Activated CD8-positive, alpha-beta memory T cell treated with anti-CD3 and anti-CD28 coated beads, Interleukin-2, amount 50 U/mL, for 4 hours (primary cell): ENCODE measurements at regions not wholly inside any gene's neighbourhood (a gene's known extent, or its start where the extent isn't known, plus 50 kb on each side); places are given as distances from the start of the nearest gene placed in this dataset.
"Not testable (repeated sequence)": the region's sequence is repeated elsewhere in the genome, so short reads cannot be mapped to it uniquely, and the experiment has no call there.

ENCODE experiments used
- DNase-seq: peaks from one replicate; pipeline ENCODE4 v3.0.0-alpha.2; 2020

GRCh38 chr17:30609682-30610081, 132.5 kb downstream of the GOSR1 start:
- not testable (repeated sequence) for DNase-seq

- DNase-seq = no peak
These were observed 128.3 kb downstream of the GOSR1 start for GRCh38 chr17:30605523-30605922.

GRCh38 chr17:30605027-30605426, 127.8 kb downstream of the GOSR1 start:
- no peak for DNase-seq

- not testable (repeated sequence) for DNase-seq
These were observed 125.2 kb downstream of the GOSR1 start for GRCh38 chr17:30602396-30602795.

- DNase-seq = not testable (repeated sequence)
These were observed 124.8 kb downstream of the GOSR1 start for GRCh38 chr17:30601984-30602383.

- no peak for DNase-seq
These were observed 123.8 kb downstream of the GOSR1 start for GRCh38 chr17:30600830-30601494.

- peak; percentile 55 for DNase-seq
These were observed 123.0 kb downstream of the GOSR1 start for GRCh38 chr17:30600060-30600829.

GRCh38 chr17:30599428-30600059, 122.3 kb downstream of the GOSR1 start:
- DNase-seq = no peak

GRCh38 chr17:30597776-30598288, 120.6 kb downstream of the GOSR1 start:
- DNase-seq = no peak

GRCh38 chr17:30596948-30597775, 120.0 kb downstream of the GOSR1 start:
- not testable (repeated sequence) for DNase-seq

GRCh38 chr17:30594953-30595371, 117.8 kb downstream of the GOSR1 start:
- DNase-seq = not testable (repeated sequence)

GRCh38 chr17:30594223-30594952, 117.2 kb downstream of the GOSR1 start:
- DNase-seq = no peak

- no peak for DNase-seq
These were observed 113.0 kb downstream of the GOSR1 start for GRCh38 chr17:30590081-30590733.

- DNase-seq = no peak
These were observed 112.2 kb downstream of the GOSR1 start for GRCh38 chr17:30589431-30589830.

- DNase-seq = no peak
These were observed 111.6 kb downstream of the GOSR1 start for GRCh38 chr17:30588798-30589247.

- DNase-seq = no peak
These were observed 109.8 kb downstream of the GOSR1 start for GRCh38 chr17:30586818-30587595.

- DNase-seq = no peak
These were observed 107.6 kb downstream of the GOSR1 start for GRCh38 chr17:30584810-30585209.

GRCh38 chr17:30580916-30581315, 103.7 kb downstream of the GOSR1 start:
- no peak for DNase-seq

- DNase-seq = no peak
These were observed 102.6 kb downstream of the GOSR1 start for GRCh38 chr17:30579610-30580315.
